ENCODE measurements at regions not wholly inside any gene's neighbourhood (a gene's known extent, or its start where the extent isn't known, plus 50 kb on each side); places are given as distances from the start of the nearest gene placed in this dataset.

GRCh38 chr6:88539295-88539764 is 373.2 kb upstream of the CNR1 start:
- Histone ChIP-seq H3K27me3 (replicated peaks; ENCODE audit: insufficient read depth, low read length) (no peaks in the 10 kb centered on the region), H3K9me3 (replicated peaks; ENCODE audit: insufficient read depth, low read length) (no peaks in the 10 kb centered on the region), H3K9ac (ENCODE audit: low read length) (no peak overlapping the region), H3K4me2 (ENCODE audit: low read depth, low read length) (no peak overlapping the region), H4K20me1 (ENCODE audit: insufficient read depth, low read length) (no peaks in the 10 kb centered on the region), H3F3A (ENCODE audit: insufficient read depth, low read length) (no peaks in the 10 kb centered on the region), H3K4me3 (ENCODE audit: low read length) (no peak overlapping the region), H3K79me2 (ENCODE audit: low read length) (no peaks in the 10 kb centered on the region), H3K4me1 (ENCODE audit: low read length) (no peaks in the 10 kb centered on the region), H3K36me3 (replicated peaks; ENCODE audit: insufficient read depth, low read length) (no peaks in the 10 kb centered on the region), H3K27ac (ENCODE audit: low read length) (no peak overlapping the region), H2AFZ (ENCODE audit: low read length) (no peak overlapping the region), H3K9me2 (replicated peaks; ENCODE audit: insufficient read depth, low read length) (no peaks in the 10 kb centered on the region)
- no peak for TF ChIP-seq EZH2 (optimal IDR thresholded peaks at IDR 0.05; ENCODE audit: low read depth, low read length)
- no peak for TF ChIP-seq EZH2phosphoT487 (IDR thresholded peaks at IDR 0.05; ENCODE audit: low read length)
- TF ChIP-seq CTCF (IDR thresholded peaks at IDR 0.05; ENCODE audit: low read length): no peak
- DNase-seq: no peak

GRCh38 chr6:88538840-88539239 is 372.7 kb upstream of the CNR1 start:
- Histone ChIP-seq H3K4me1 (ENCODE audit: low read length) (no peaks in the 10 kb centered on the region), H3K36me3 (replicated peaks; ENCODE audit: insufficient read depth, low read length) (no peaks in the 10 kb centered on the region), H3K9me2 (replicated peaks; ENCODE audit: insufficient read depth, low read length) (no peaks in the 10 kb centered on the region), H3K27ac (ENCODE audit: low read length) (no peak overlapping the region), H3K4me3 (ENCODE audit: low read length) (no peak overlapping the region), H3K4me2 (ENCODE audit: low read depth, low read length) (no peak overlapping the region), H3F3A (ENCODE audit: insufficient read depth, low read length) (no peaks in the 10 kb centered on the region), H3K9me3 (replicated peaks; ENCODE audit: insufficient read depth, low read length) (no peaks in the 10 kb centered on the region), H3K9ac (ENCODE audit: low read length) (no peak overlapping the region), H4K20me1 (ENCODE audit: insufficient read depth, low read length) (no peaks in the 10 kb centered on the region), H3K27me3 (replicated peaks; ENCODE audit: insufficient read depth, low read length) (no peaks in the 10 kb centered on the region), H2AFZ (ENCODE audit: low read length) (no peak overlapping the region), H3K79me2 (ENCODE audit: low read length) (no peaks in the 10 kb centered on the region)
- TF ChIP-seq EZH2 (optimal IDR thresholded peaks at IDR 0.05; ENCODE audit: low read depth, low read length): no peak
- no peak for TF ChIP-seq EZH2phosphoT487 (IDR thresholded peaks at IDR 0.05; ENCODE audit: low read length)
- TF ChIP-seq CTCF (IDR thresholded peaks at IDR 0.05; ENCODE audit: low read length): no peak
- DNase-seq: no peak

GRCh38 chr6:88538130-88538706 is 372.1 kb upstream of the CNR1 start:
- no peak overlapping the region for H3K4me2 ChIP-seq (ENCODE audit: low read depth, low read length)
- DNase-seq: no peak
- H3K9me2 ChIP-seq (replicated peaks; ENCODE audit: insufficient read depth, low read length): no peaks in the 10 kb centered on the region
- no peaks in the 10 kb centered on the region for H3F3A ChIP-seq (ENCODE audit: insufficient read depth, low read length)
- no peaks in the 10 kb centered on the region for H3K27me3 ChIP-seq (replicated peaks; ENCODE audit: insufficient read depth, low read length)
- H4K20me1 ChIP-seq (ENCODE audit: insufficient read depth, low read length): no peaks in the 10 kb centered on the region
- H3K4me3 ChIP-seq (ENCODE audit: low read length): no peak overlapping the region
- TF ChIP-seq EZH2 (optimal IDR thresholded peaks at IDR 0.05; ENCODE audit: low read depth, low read length) (no peak), EZH2phosphoT487 (IDR thresholded peaks at IDR 0.05; ENCODE audit: low read length) (no peak), CTCF (IDR thresholded peaks at IDR 0.05; ENCODE audit: low read length) (no peak)
- no peaks in the 10 kb centered on the region for H3K9me3 ChIP-seq (replicated peaks; ENCODE audit: insufficient read depth, low read length)
- H3K9ac ChIP-seq (ENCODE audit: low read length): no peak overlapping the region
- H3K27ac ChIP-seq (ENCODE audit: low read length): no peak overlapping the region
- H3K4me1 ChIP-seq (ENCODE audit: low read length): no peaks in the 10 kb centered on the region
- H3K36me3 ChIP-seq (replicated peaks; ENCODE audit: insufficient read depth, low read length): no peaks in the 10 kb centered on the region
- no peaks in the 10 kb centered on the region for H3K79me2 ChIP-seq (ENCODE audit: low read length)
- no peak overlapping the region for H2AFZ ChIP-seq (ENCODE audit: low read length)

All from MM.1S (cell line).